ENCODE measurements at regions not wholly inside any gene's neighbourhood (a gene's known extent, or its start where the extent isn't known, plus 50 kb on each side); places are given as distances from the start of the nearest gene placed in this dataset.

- FAIRE-seq (peak; percentile 79), DNase-seq (ENCODE audit: low read depth, low spot score) (no peak)
- no peaks in the 10 kb centered on the region for H3K9me3 ChIP-seq (ENCODE audit: control insufficient read depth, low read depth, low read length)
- peak overlapping the region; percentile 86 for H3K4me2 ChIP-seq (ENCODE audit: control insufficient read depth, extremely low read depth, insufficient read depth, low read depth, low read length)
- peak overlapping the region; percentile 97 for H2AFZ ChIP-seq (ENCODE audit: control insufficient read depth, low read length)
- no peaks in the 10 kb centered on the region for H3K79me2 ChIP-seq (ENCODE audit: control insufficient read depth, insufficient read depth, low read length)
- no peaks in the 10 kb centered on the region for H3K36me3 ChIP-seq (ENCODE audit: control insufficient read depth in 2 of 2, extremely low read depth in 1 of 2, insufficient read depth in 2 of 2, low read length in 2 of 2)
- H3K4me1 ChIP-seq (ENCODE audit: control insufficient read depth, extremely low read depth, insufficient read depth, low read length), result no peaks in the 10 kb centered on the region
- no peak overlapping the region for H3K27ac ChIP-seq (ENCODE audit: control insufficient read depth, insufficient read depth, low read length)
- peak overlapping the region; percentile 35 for H3K9ac ChIP-seq (ENCODE audit: control insufficient read depth, extremely low read depth, insufficient read depth, low read length)
- peak overlapping the region; percentile 52 to 73 (median 60) for H3K4me3 ChIP-seq (ENCODE audit: control insufficient read depth in 2 of 3, extremely low read depth in 1 of 3, insufficient read depth in 2 of 3, low read depth in 1 of 3, low read length in 3 of 3)
- dilution Hi-C loops (cut with MboI; ENCODE audit: extremely low pct_ligation_motif_present, low sequenced_read_pairs), result no loop called here
- no peaks in the 10 kb centered on the region for H4K20me1 ChIP-seq (ENCODE audit: control insufficient read depth, extremely low read depth, insufficient read depth, low read length)
- TF ChIP-seq CTCF (optimal IDR thresholded peaks at IDR 0.05 in 1 of 3, IDR thresholded peaks at IDR 0.05 in 1 of 3, conservative IDR thresholded peaks at IDR 0.05 in 1 of 3; ENCODE audit: extremely low read depth in 1 of 3, insufficient read depth in 2 of 3, low read length in 3 of 3) (peak; percentile 68 to 91 (median 88)), EZH2 (IDR thresholded peaks at IDR 0.05; ENCODE audit: low read length) (no peak)
- H3K9me1 ChIP-seq (ENCODE audit: control insufficient read depth, extremely low read depth, insufficient read depth, low read length), result no peaks in the 10 kb centered on the region
- no peaks in the 10 kb centered on the region for H3K27me3 ChIP-seq (ENCODE audit: control insufficient read depth, extremely low read depth, insufficient read depth, low read length)
Measured at GRCh38 chr12:38138225-38139221, 178.1 kb upstream of the ALG10B start.

GRCh38 chr12:38139456-38139855 lies 177.1 kb upstream of the ALG10B start:
- DNase-seq (ENCODE audit: low read depth, low spot score) (no peak), FAIRE-seq (no peak)
- Histone ChIP-seq H3K9ac (ENCODE audit: control insufficient read depth, extremely low read depth, insufficient read depth, low read length) (no peak overlapping the region), H4K20me1 (ENCODE audit: control insufficient read depth, extremely low read depth, insufficient read depth, low read length) (no peaks in the 10 kb centered on the region), H3K9me3 (ENCODE audit: control insufficient read depth, low read depth, low read length) (no peaks in the 10 kb centered on the region), H3K27me3 (ENCODE audit: control insufficient read depth, extremely low read depth, insufficient read depth, low read length) (no peaks in the 10 kb centered on the region), H3K36me3 (ENCODE audit: control insufficient read depth in 2 of 2, extremely low read depth in 1 of 2, insufficient read depth in 2 of 2, low read length in 2 of 2) (no peaks in the 10 kb centered on the region), H2AFZ (ENCODE audit: control insufficient read depth, low read length) (no peak overlapping the region), H3K9me1 (ENCODE audit: control insufficient read depth, extremely low read depth, insufficient read depth, low read length) (no peaks in the 10 kb centered on the region), H3K4me1 (ENCODE audit: control insufficient read depth, extremely low read depth, insufficient read depth, low read length) (no peaks in the 10 kb centered on the region), H3K4me2 (ENCODE audit: control insufficient read depth, extremely low read depth, insufficient read depth, low read depth, low read length) (no peak overlapping the region), H3K4me3 (ENCODE audit: control insufficient read depth in 2 of 3, extremely low read depth in 1 of 3, insufficient read depth in 2 of 3, low read depth in 1 of 3, low read length in 3 of 3) (no peak overlapping the region), H3K79me2 (ENCODE audit: control insufficient read depth, insufficient read depth, low read length) (no peaks in the 10 kb centered on the region), H3K27ac (ENCODE audit: control insufficient read depth, insufficient read depth, low read length) (no peak overlapping the region)
- TF ChIP-seq CTCF (optimal IDR thresholded peaks at IDR 0.05 in 1 of 3, IDR thresholded peaks at IDR 0.05 in 1 of 3, conservative IDR thresholded peaks at IDR 0.05 in 1 of 3; ENCODE audit: extremely low read depth in 1 of 3, insufficient read depth in 2 of 3, low read length in 3 of 3) (no peak), EZH2 (IDR thresholded peaks at IDR 0.05; ENCODE audit: low read length) (no peak)
- dilution Hi-C loops (cut with MboI; ENCODE audit: extremely low pct_ligation_motif_present, low sequenced_read_pairs), result no loop called here

Measured in keratinocyte (primary cell).